GM21619 (cell line): ENCODE measurements at regions not wholly inside any gene's neighbourhood (a gene's known extent, or its start where the extent isn't known, plus 50 kb on each side); places are given as distances from the start of the nearest gene placed in this dataset.
"Not testable (repeated sequence)": the region's sequence is repeated elsewhere in the genome, so short reads cannot be mapped to it uniquely, and the experiment has no call there.

Source experiments
- ATAC-seq: cut with Tn5 transposase; IDR thresholded peaks from one replicate; pipeline ENCODE4 v1.9.1; 2021; ENCODE audit not compliant: unreplicated experiment

- no peak for ATAC-seq
Observed at GRCh38 chr1:96520579-96520947, 201.0 kb upstream of the PTBP2 start.

- no peak for ATAC-seq
Observed at GRCh38 chr1:96521010-96521409, 200.6 kb upstream of the PTBP2 start.

- no peak for ATAC-seq
Observed at GRCh38 chr1:96521994-96522760, 199.4 kb upstream of the PTBP2 start.

GRCh38 chr1:96522927-96523326 is 198.7 kb upstream of the PTBP2 start:
- ATAC-seq: no peak

GRCh38 chr1:96524100-96524499 is 197.5 kb upstream of the PTBP2 start:
- ATAC-seq: no peak

- ATAC-seq: no peak
Observed at GRCh38 chr1:96525657-96526557, 195.7 kb upstream of the PTBP2 start.

- ATAC-seq: not testable (repeated sequence)
Observed at GRCh38 chr1:96528672-96529071, 192.9 kb upstream of the PTBP2 start.

- no peak for ATAC-seq
Observed at GRCh38 chr1:96533820-96534219, 187.8 kb upstream of the PTBP2 start.

- ATAC-seq: no peak
Observed at GRCh38 chr1:96536581-96536980, 185.0 kb upstream of the PTBP2 start.

GRCh38 chr1:96538111-96538641 is 183.4 kb upstream of the PTBP2 start:
- no peak for ATAC-seq

- no peak for ATAC-seq
Observed at GRCh38 chr1:96538883-96539282, 182.7 kb upstream of the PTBP2 start.

- no peak for ATAC-seq
Observed at GRCh38 chr1:96541491-96541890, 180.1 kb upstream of the PTBP2 start.

GRCh38 chr1:96544051-96544830 is 177.3 kb upstream of the PTBP2 start:
- no peak for ATAC-seq

- ATAC-seq: no peak
Observed at GRCh38 chr1:96544831-96545221, 176.8 kb upstream of the PTBP2 start.

GRCh38 chr1:96545935-96546656 is 175.5 kb upstream of the PTBP2 start:
- ATAC-seq: no peak

GRCh38 chr1:96550061-96550460 is 171.5 kb upstream of the PTBP2 start:
- ATAC-seq: no peak

- ATAC-seq: no peak
Observed at GRCh38 chr1:96552451-96552850, 169.1 kb upstream of the PTBP2 start.

- no peak for ATAC-seq
Observed at GRCh38 chr1:96553811-96554210, 167.8 kb upstream of the PTBP2 start.

GRCh38 chr1:96554364-96554763 is 167.2 kb upstream of the PTBP2 start:
- ATAC-seq: no peak

- ATAC-seq: no peak
Observed at GRCh38 chr1:96557336-96557735, 164.2 kb upstream of the PTBP2 start.

GRCh38 chr1:96558635-96559034 is 162.9 kb upstream of the PTBP2 start:
- ATAC-seq: no peak
